ENCODE measurements at regions not wholly inside any gene's neighbourhood (a gene's known extent, or its start where the extent isn't known, plus 50 kb on each side); places are given as distances from the start of the nearest gene placed in this dataset.
"Not testable (repeated sequence)": the region's sequence is repeated elsewhere in the genome, so short reads cannot be mapped to it uniquely, and the experiment has no call there.

DNA sequence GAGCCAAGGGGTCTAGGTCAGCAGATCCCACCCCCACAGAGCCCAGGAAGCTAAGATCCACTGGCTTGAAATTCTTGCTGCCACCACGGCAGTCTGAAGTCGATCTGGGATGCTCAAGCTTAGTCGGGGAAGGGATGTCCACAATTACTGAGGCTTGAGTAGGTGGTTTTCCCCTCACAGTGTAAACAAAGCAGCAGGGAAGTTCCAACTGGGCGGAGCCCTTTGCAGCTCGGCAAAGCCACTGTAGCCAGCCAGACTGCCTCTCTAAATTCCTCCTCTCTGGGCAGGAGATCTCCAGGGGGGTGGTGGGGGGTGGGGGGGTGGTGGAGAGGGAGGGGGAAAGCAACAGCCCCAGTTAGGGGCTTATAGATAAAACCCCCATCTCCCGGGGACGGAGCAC lies 419.5 kb downstream of the NUP35 start (continued):
- no peak for TF ChIP-seq REST (IDR thresholded peaks at IDR 0.05; ENCODE audit: low read depth)
- TF ChIP-seq, protein P1, sequence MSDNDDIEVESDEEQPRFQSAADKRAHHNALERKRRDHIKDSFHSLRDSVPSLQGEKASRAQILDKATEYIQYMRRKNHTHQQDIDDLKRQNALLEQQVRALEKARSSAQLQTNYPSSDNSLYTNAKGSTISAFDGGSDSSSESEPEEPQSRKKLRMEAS (IDR thresholded peaks at IDR 0.05), result no peak
- no peak for TF ChIP-seq RAD21 (IDR thresholded peaks at IDR 0.05; ENCODE audit: low read depth)

DNA sequence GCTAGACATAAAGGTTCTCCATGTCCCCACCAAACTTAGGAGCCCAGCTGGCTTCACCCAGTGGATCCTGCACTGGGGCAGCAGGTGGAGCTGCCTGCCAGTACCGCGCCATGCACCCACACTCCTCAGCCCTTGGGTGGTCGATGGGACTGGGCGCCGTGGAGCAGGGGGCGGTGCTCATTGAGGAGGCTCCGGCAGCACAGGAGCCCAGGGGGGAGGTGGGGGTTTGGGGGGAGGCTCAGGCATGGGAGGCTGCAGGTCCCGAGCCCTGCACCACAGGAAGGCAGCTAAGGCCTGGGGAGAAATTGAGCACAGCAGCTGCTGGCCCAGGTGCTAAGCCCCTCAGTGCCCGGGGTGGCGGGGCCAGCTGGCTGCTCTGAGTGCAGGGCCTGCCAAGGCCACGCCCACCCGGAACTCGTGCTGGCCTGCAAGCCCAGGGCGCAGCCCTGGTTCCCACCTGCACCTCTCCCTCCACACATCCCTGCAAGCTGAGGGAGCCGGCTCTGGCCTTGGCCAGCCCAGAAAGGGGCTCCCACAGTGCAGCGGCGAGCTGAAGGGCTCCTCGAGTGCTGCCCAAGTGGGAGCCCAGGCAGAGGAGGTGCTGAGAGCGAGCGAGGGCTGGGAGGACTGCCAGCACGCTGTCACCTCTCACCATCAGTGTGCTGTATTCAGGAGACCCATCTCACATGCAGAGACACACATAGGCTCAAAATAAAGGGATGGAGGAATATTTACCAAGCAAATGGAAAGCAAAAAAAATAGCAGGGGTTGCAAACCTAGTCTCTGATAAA lies 422.5 kb downstream of the NUP35 start:
- DNase-seq (ENCODE audit: low read depth, low spot score); H3K9me3 ChIP-seq (ENCODE audit: control insufficient read depth in 1 of 2, insufficient read depth in 1 of 2, low read depth in 1 of 2, low read length in 2 of 2); H2AFZ ChIP-seq (ENCODE audit: low read depth, low read length, poor library complexity, severe bottlenecking); RAD21 ChIA-PET (ENCODE audit: low non-redundant PET in 1 of 2, low total read pairs in 2 of 2, uncharacterized antibody in 2 of 2, unreplicated experiment in 2 of 2); H3K9ac ChIP-seq (ENCODE audit: low read length); H3K36me3 ChIP-seq (ENCODE audit: control insufficient read depth in 1 of 2, insufficient read depth in 2 of 2, low read length in 2 of 2); BruUV-seq (replicated peaks); H3K9me2 ChIP-seq (ENCODE audit: insufficient read depth); CTCF ChIA-PET; H3K4me1 ChIP-seq (ENCODE audit: control insufficient read depth in 1 of 2, insufficient read depth in 2 of 2, low read length in 2 of 2); intact Hi-C loops (cut with micrococcal nuclease); H4K20me1 ChIP-seq (ENCODE audit: insufficient read depth); H3K4me2 ChIP-seq (ENCODE audit: low read length); ATAC-seq; H3K27me3 ChIP-seq (ENCODE audit: insufficient read depth, low read length); H3K79me2 ChIP-seq (ENCODE audit: insufficient read depth, low read length); H3K4me3 ChIP-seq (replicated peaks in 1 of 2; ENCODE audit: low read depth in 1 of 2, low read length in 2 of 2); POLR2A ChIA-PET; H3K27ac ChIP-seq (ENCODE audit: low read depth, low read length): not testable (repeated sequence)
